NCI-H1105 treated with DMSO at 0.1 percent for 48 hours (cell line): ENCODE measurements at regions not wholly inside any gene's neighbourhood (a gene's known extent, or its start where the extent isn't known, plus 50 kb on each side); places are given as distances from the start of the nearest gene placed in this dataset.

Experiments used
- DNase-seq: peaks from one replicate; lab custom pipeline; 2025; lab: John Stamatoyannopoulos, UW

DNA sequence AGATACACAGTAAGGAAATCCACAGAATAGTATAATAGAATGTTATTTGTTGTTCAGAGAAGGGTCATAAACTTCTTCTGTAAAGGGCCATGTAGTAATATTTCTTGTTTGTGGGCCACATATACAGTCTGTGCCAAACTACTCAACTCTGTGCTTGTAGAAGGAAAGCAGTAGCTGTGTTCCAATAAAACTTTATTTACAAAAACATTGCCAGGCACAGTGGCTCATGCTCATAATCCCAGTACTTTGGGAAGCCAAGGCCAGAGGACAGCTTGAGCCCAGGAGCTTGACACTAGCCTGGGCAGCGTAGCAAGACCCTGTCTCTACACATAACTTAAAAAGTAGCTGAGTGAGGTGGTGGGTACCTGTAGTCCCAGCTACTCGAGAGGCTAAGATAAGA, 612.8 kb upstream of the PSMD7 start:
- no peak for DNase-seq

- no peak for DNase-seq
Measured at GRCh38 chr16:73672135-73672534, 624.2 kb upstream of the ZFHX3 start.

DNA sequence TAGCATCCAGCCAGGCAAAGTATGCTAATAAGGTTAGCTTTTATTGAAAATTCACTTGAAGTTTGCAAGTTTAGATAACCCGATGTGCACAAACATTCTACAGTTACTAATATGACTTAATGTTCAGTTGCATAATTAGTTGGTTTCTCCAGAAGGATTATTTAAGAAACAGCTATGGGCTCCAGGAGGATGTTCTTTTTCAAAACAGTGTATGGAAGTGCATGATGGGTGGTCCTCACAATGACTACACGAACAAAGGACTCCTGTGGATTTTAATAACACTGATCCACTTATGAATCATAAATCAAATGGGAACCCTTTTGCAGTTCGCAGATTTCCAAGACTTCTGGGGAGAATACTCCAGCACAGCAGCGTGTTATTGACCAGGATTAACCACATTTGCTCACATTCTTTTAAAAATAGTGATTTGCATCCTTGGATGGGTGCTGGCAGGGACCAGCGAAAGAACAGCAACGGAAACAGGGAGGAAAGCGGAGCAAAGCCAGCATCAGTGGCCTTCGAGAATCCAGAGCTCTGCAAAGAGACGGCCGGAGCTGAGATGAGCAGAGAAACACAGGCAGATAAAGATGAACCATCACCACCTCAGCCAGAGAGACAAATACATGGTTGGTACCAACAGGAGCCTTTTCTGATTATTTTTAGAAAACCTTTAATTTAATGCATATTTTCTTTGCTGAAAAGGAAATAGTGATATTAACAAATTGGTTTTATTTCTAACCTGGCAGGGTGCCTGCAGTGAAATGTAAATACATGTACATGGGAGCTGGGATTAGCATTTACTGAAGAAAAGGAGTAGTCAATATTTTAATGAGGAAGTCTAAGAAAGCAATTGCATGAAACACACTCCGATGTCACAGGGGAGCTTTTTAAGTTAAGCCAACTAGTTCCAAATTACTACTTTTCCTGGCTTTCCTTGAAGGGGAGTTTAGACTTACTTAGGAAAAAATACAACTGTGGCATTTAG, 623.2 kb upstream of the ZFHX3 start:
- no peak for DNase-seq

DNA sequence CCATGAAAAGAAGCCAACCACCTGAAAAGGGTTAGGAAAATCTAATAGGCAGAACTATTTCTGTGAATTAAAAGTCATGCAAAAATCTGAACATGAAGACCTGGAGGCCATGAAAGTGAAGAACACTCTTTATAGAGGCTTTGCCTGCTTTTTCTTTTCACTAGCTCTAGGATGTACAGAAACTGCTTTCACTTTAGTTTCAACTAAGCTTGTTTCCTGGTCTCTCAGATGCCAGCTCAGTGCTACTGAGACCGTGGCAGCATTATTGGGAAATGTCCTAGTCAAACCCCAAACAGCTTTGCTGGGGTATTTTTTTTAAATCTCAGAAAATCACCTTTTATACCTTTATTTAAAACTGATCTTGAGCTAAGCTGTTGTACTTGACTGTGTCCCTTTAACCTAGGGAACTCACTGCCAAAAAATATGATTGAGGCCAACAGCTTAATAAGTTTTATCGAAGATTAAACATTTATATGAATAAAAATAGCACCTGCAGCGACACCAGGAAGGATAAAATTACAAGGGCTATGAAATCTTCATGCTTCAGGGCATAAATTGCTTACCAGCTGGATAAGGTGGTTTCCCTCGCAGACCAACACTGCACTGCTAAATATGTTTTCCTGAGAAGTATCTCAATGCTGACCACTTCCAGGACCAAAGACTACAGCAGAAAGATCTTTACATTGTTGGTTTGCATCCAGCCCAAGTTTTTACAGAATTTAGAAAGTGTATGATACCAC, 621.8 kb upstream of the ZFHX3 start:
- DNase-seq, result no peak

- no peak for DNase-seq
Measured at GRCh38 chr16:73663720-73664119, 615.8 kb upstream of the ZFHX3 start.

- no peak for DNase-seq
Measured at GRCh38 chr16:73636196-73636595, 588.3 kb upstream of the ZFHX3 start.

DNA sequence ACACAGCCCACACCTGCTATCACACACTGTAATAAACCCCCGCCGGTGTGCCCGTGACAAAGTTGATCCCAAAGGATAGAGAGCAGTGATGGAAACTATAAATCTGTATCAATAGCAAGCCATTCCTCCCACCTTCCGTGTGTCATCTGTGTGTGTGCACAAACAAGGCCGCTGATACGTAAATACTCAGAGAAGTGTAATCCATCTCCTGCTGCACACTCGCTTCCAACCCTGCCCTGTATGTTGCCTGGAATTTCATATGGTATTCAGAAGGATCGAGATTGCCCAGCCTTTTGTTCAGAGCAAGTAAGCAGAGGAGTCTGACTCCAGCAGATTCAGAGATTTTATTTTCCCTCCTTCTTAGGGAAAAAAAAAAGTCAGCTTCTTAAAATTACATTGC, 581.1 kb upstream of the ZFHX3 start:
- DNase-seq, result no peak

DNA sequence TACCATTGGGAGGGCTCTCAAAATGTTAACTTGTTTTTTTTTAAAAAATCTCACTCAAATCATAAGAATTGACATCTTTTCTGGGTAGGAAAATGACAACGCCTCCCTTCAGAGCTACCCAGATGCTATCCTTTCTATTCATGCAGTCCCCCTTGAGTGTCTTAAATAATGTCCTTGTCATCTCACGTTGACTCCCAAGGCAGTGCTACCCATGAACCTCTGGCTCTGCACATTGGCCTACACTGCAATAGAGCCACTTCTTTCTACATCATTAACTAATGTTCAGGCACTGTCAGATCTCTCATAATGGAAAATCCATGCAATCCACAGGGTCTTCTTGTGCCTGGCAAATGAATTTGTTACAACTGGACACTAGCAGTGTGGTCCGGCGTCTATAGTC, 569.8 kb upstream of the ZFHX3 start:
- no peak for DNase-seq

- DNase-seq, result no peak
Measured at GRCh38 chr16:73616770-73617169, 568.8 kb upstream of the ZFHX3 start.

DNA sequence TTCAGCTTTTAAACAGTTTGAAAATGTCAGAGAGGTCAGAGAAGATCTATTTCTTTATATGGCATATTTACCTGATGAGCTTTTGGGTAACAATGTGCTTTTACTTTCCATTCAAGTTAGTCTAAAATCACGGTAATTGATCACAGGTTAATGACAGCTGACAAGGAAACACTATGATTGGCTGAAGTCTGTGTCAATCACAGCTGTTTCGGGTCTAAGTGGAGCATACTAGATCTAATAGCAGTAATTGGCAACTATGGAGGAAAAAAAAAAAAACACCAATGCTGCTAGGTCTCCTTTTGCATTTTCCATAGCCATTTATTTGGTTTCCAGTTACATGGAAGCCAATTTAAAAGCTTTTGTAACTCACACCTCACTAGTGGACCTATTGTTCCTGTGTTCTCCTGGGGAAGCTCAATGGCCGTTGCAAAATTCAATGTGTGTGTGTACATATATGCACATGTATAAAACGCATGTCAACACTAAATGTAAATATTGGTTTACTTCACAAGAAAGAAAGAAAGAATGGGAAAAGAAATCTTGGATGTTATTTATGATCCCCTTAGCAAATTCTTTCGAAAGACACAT, 568.3 kb upstream of the ZFHX3 start:
- DNase-seq, result no peak

DNA sequence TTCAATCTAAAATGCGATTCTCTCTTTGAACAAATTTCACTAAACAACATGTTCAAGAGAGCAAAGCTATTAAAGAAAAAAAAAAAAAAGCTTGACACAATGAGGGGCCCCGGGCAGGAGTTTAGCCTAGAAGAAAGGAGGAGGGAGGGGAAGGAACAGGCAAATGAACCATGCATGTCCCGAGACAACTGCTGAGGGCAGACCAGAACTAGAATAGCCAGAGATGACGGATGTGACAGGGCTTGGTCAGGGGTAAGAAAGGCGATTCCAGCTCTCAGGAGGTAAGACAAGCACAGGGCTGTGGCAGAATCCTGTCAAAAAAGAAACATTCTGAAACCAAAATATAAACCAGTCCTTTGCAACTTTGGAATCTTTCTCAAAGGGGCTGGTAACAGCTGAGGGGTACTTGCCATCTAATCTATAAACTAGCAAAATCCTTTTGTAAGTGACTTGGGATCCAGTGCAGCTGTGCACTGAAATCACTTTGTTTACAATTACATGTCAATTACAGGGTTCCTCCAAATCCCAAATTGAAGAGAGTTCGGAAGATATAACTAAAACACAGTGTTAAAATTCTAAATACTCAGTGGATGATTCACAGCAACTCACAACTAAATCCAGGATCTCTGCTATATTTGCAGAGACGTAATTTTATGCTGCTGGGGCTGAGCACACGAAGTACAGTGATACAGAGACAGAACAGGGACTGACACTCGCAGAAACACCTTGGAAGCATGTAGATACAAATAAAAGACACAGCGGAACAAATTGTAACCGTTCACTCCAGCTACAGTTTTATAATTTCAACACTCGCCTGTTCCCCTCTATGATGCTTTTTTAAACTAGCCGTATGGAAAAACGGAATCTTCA, 567.4 kb upstream of the ZFHX3 start:
- DNase-seq, result no peak

GRCh38 chr16:73614131-73614530, 566.2 kb upstream of the ZFHX3 start:
- no peak for DNase-seq

GRCh38 chr16:73610605-73611156, 562.8 kb upstream of the ZFHX3 start:
- DNase-seq, result no peak

- no peak for DNase-seq
Measured at GRCh38 chr16:73610160-73610559, 562.2 kb upstream of the ZFHX3 start.

DNA sequence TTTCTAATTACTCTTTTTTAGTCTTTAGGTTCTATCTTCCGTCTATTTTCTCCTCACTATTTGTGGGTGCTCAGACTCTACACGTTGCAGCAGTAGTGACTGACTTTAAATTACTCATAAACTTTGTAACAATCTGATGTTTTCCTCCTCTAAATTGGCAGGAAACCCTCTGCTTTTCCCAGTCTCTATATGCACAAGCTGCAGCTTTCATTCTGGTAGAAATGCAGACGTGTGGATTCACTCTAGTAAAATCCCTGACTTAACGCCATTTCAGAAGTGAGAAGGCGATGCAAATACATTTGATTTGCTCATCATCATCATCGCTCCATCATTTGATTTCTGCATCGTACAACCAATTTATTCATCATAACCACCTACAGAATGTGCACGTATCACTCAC, 561.0 kb upstream of the ZFHX3 start:
- DNase-seq, result no peak

DNA sequence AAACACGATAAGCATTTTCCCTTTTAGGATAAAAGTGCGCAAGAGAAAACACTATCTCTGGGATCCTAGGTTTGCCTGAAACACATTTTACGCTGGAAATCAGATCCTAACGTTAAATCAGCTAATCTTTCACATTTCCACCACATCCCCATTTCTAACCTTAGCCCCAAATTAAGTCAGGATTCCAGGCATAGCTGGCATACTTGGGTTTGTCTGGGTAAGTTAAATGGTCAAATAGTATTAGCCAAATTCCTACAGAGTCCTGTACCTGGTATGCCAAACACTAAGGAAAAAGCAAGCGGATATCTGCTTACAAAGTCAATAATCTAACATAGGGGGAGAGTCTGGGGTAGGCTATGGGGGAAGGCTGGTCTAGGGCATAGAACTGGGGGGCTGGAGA, 557.4 kb upstream of the ZFHX3 start:
- DNase-seq, result no peak

GRCh38 chr16:73601911-73602310, 554.0 kb upstream of the ZFHX3 start:
- DNase-seq, result no peak

- DNase-seq, result no peak
Measured at GRCh38 chr16:73599870-73600269, 551.9 kb upstream of the ZFHX3 start.

- DNase-seq, result no peak
Measured at GRCh38 chr16:73599351-73599750, 551.4 kb upstream of the ZFHX3 start.

DNA sequence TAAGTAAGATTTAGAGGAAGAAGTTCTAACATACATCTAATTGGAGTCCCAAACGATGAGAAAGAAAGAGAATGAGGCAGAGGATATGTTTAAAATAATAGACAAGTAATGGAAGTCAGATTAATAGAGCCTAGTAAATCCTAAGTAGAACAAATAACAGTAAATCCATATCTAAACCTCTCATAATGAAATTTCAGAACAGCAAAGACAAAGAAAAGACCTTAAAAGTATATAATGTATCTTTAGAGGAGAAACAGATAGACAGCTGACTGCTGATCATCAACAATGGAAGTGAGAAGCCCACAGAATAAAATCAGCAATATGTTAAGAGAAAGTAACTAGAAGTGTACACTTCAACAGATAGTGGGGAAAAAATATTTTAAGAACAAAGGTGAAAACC, 536.2 kb upstream of the ZFHX3 start:
- no peak for DNase-seq

DNA sequence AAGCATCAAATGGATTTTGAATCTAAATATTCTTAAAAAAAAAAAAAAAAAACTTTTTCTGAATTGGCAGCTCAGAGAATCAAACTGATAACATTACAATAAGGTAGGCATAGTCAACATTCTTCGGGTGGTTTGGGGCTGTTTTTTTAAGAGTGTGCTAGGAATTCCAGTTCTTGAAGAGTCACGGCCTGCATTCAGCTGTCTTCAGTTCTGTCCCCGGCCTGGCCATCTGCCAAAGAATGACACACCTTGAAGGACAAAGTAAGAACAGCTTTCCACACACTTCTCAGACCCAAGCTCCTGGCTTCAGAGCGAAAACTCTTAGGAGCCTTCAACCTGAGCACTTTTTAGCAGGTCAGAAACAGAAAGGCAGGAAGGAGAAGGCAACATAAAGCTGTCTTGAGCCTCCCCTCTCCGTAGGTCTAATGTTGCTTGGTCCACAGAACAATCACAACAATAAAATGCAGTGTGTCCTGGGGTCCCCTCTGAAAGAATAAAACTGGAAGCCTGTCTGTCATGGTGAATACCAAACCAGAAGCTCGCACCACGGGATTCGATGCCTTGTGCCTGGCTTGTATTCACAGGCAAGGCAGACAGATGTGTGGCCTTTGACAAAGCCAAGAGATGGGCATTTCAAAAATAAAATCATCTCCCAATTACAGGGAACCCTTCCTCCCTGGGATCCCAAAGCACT, 524.4 kb upstream of the ZFHX3 start:
- DNase-seq, result no peak
